NB4 (cell line): ENCODE measurements at regions not wholly inside any gene's neighbourhood (a gene's known extent, or its start where the extent isn't known, plus 50 kb on each side); places are given as distances from the start of the nearest gene placed in this dataset.

Source experiments
- DNase-seq: peaks from one replicate; pipeline ENCODE4 v3.0.0; 2010; ENCODE audit warnings: low read depth
- H3K4me3 ChIP-seq: one replicate; pipeline ENCODE4 v1.5.1; 2011; ENCODE audit warnings: mild to moderate bottlenecking, low read depth, low read length, moderate library complexity
- CTCF ChIP-seq: IDR thresholded peaks from one replicate; pipeline ENCODE4 v1.5.1; 2012; ENCODE audit warnings: low read depth, low read length
- MAX ChIP-seq: IDR thresholded peaks from 2 replicates; pipeline ENCODE4 v1.6.1; 2011; ENCODE audit warnings: low read depth, low read length
- MYC ChIP-seq: IDR thresholded peaks from 2 replicates; pipeline ENCODE4 v1.6.1; 2011; ENCODE audit warnings: low read depth, low read length
- POLR2A ChIP-seq: IDR thresholded peaks from 2 replicates; pipeline ENCODE4 v1.6.1; 2011; ENCODE audit warnings: mild to moderate bottlenecking; ENCODE audit not compliant: insufficient read length; ENCODE audit errors: extremely low read depth

GRCh38 chr6:6729971-6730370, 141.5 kb downstream of the LY86 start:
- H3K4me3 ChIP-seq = no peak overlapping the region
- no peak for TF ChIP-seq MAX
- TF ChIP-seq MYC = no peak
- TF ChIP-seq CTCF = no peak
- TF ChIP-seq POLR2A = no peak
- no peak for DNase-seq

GRCh38 chr6:6730831-6731230, 142.3 kb downstream of the LY86 start:
- H3K4me3 ChIP-seq = no peak overlapping the region
- no peak for DNase-seq
- TF ChIP-seq MYC = no peak
- no peak for TF ChIP-seq MAX
- no peak for TF ChIP-seq POLR2A
- TF ChIP-seq CTCF = no peak

GRCh38 chr6:6734479-6735465, 146.3 kb downstream of the LY86 start:
- no peak for DNase-seq
- TF ChIP-seq MAX = no peak
- no peak for TF ChIP-seq POLR2A
- no peak for TF ChIP-seq MYC
- TF ChIP-seq CTCF = no peak
- no peak overlapping the region for H3K4me3 ChIP-seq

GRCh38 chr6:6736791-6737654, 148.5 kb downstream of the LY86 start:
- TF ChIP-seq MAX (no peak), MYC (no peak), POLR2A (no peak), CTCF (no peak)
- H3K4me3 ChIP-seq = no peak overlapping the region
- DNase-seq = no peak

GRCh38 chr6:6737671-6738070, 149.2 kb downstream of the LY86 start:
- no peak overlapping the region for H3K4me3 ChIP-seq
- TF ChIP-seq MYC = no peak
- no peak for TF ChIP-seq CTCF
- no peak for TF ChIP-seq MAX
- no peak for TF ChIP-seq POLR2A
- DNase-seq = no peak
